Lower leg skin (tissue), 3 donors: ENCODE measurements at regions not wholly inside any gene's neighbourhood (a gene's known extent, or its start where the extent isn't known, plus 50 kb on each side); places are given as distances from the start of the nearest gene placed in this dataset.

Experiments used
- POLR2A ChIP-seq, 2 donors: fragments of 450-650 bp; IDR thresholded peaks; one replicate each; pipeline ENCODE4 v1.6.1; 2016 to 2017; ENCODE audit warnings: antibody characterized with exemption in 2 of 2, mild to moderate bottlenecking in 1 of 2, moderate library complexity in 1 of 2
- TF ChIP-seq, protein P1 (sequence below), 3 donors: fragments of 450-650 bp; IDR thresholded peaks; one replicate each; pipeline ENCODE4 v1.5.1; 2016; ENCODE audit warnings: antibody characterized with exemption in 3 of 3, mild to moderate bottlenecking in 3 of 3, moderate library complexity in 2 of 3

DNA sequence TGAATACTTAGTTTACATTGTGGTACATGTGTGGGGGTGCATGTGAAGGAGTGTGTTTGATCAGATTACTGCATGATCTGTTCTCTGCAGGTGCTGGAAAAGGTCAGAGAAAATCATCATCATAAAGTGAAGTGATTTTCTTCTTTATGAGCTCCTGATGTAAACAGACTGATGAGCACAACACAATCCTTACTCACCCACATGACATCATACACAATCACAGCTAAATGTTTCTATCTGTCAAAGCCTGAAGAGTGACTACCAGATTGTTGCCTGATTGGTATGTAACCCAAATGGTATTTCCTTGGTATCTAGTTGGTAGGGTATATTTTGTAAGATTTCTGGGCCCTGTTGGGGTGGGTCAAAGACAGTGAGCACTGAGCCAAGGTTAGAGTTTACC, 270.8 kb downstream of the FOXG1 start:
- TF ChIP-seq, protein P1, sequence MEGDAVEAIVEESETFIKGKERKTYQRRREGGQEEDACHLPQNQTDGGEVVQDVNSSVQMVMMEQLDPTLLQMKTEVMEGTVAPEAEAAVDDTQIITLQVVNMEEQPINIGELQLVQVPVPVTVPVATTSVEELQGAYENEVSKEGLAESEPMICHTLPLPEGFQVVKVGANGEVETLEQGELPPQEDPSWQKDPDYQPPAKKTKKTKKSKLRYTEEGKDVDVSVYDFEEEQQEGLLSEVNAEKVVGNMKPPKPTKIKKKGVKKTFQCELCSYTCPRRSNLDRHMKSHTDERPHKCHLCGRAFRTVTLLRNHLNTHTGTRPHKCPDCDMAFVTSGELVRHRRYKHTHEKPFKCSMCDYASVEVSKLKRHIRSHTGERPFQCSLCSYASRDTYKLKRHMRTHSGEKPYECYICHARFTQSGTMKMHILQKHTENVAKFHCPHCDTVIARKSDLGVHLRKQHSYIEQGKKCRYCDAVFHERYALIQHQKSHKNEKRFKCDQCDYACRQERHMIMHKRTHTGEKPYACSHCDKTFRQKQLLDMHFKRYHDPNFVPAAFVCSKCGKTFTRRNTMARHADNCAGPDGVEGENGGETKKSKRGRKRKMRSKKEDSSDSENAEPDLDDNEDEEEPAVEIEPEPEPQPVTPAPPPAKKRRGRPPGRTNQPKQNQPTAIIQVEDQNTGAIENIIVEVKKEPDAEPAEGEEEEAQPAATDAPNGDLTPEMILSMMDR (IDR thresholded peaks at IDR 0.05), result no peak
- no peak for TF ChIP-seq POLR2A (IDR thresholded peaks at IDR 0.05)
